Loucy (cell line): ENCODE measurements at regions not wholly inside any gene's neighbourhood (a gene's known extent, or its start where the extent isn't known, plus 50 kb on each side); places are given as distances from the start of the nearest gene placed in this dataset.

Experiments used
- H2AFZ ChIP-seq: fragments of 200-600 bp; sonication (generic); 2 replicates; pipeline ENCODE4 v1.6.0; 2016; ENCODE audit warnings: antibody characterized with exemption, mild to moderate bottlenecking, low read length, moderate library complexity
- H3F3A ChIP-seq: fragments of 200-600 bp; 2 replicates; pipeline ENCODE4 v1.6.0; 2016; ENCODE audit warnings: antibody characterized with exemption, low read depth, mild to moderate bottlenecking
- H3K27me3 ChIP-seq: fragments of 200-600 bp; sonication (generic); 2 replicates; pipeline ENCODE4 v1.6.1; 2014; ENCODE audit warnings: low read length, mild to moderate bottlenecking; ENCODE audit not compliant: insufficient read depth, poor library complexity, severe bottlenecking
- H3K36me3 ChIP-seq: fragments of 200-600 bp; sonication (generic); 2 replicates; pipeline ENCODE4 v1.6.1; 2016; ENCODE audit warnings: low read length; ENCODE audit not compliant: insufficient read depth
- H3K4me1 ChIP-seq: fragments of 200-600 bp; sonication (generic); 2 replicates; pipeline ENCODE4 v1.5.1; 2014; ENCODE audit warnings: low read length, mild to moderate bottlenecking; ENCODE audit not compliant: insufficient read depth, poor library complexity, severe bottlenecking
- H3K4me2 ChIP-seq: fragments of 200-600 bp; sonication (generic); 2 replicates; pipeline ENCODE4 v1.6.0; 2014; ENCODE audit warnings: antibody characterized with exemption, low read length, low read depth, mild to moderate bottlenecking; ENCODE audit not compliant: poor library complexity, severe bottlenecking
- H3K4me3 ChIP-seq: fragments of 200-600 bp; sonication (generic); 2 replicates; pipeline ENCODE4 v1.5.1; 2014; ENCODE audit warnings: low read length, mild to moderate bottlenecking, mixed read lengths; ENCODE audit not compliant: poor library complexity, severe bottlenecking
- H3K79me2 ChIP-seq: fragments of 200-600 bp; sonication (generic); 2 replicates; pipeline ENCODE4 v1.6.1; 2014; ENCODE audit warnings: low read length; ENCODE audit not compliant: insufficient read depth
- H3K9ac ChIP-seq: fragments of 200-600 bp; sonication (generic); 2 replicates; pipeline ENCODE4 v1.6.0; 2014; ENCODE audit warnings: mild to moderate bottlenecking, low read depth, low read length, moderate library complexity; ENCODE audit not compliant: poor library complexity, severe bottlenecking
- H3K9me2 ChIP-seq: fragments of 200-600 bp; sonication (generic); replicated peaks from 2 replicates; pipeline ENCODE4 v1.6.1; 2016; ENCODE audit warnings: low read depth, low read length, mixed read lengths
- H3K9me3 ChIP-seq: fragments of 200-600 bp; sonication (generic); 2 replicates; pipeline ENCODE4 v1.6.1; 2014; ENCODE audit warnings: mild to moderate bottlenecking, antibody characterized with exemption, low read length, low read depth; ENCODE audit not compliant: insufficient read depth
- H4K20me1 ChIP-seq: fragments of 200-600 bp; sonication (generic); 2 replicates; pipeline ENCODE4 v1.6.0; 2014; ENCODE audit warnings: antibody characterized with exemption, low read length, mild to moderate bottlenecking; ENCODE audit not compliant: insufficient read depth, poor library complexity, severe bottlenecking
- CTCF ChIP-seq: fragments of 200-600 bp; sonication (generic); conservative IDR thresholded peaks from 2 replicates; pipeline ENCODE4 v1.5.1; 2014; ENCODE audit warnings: mild to moderate bottlenecking, antibody characterized with exemption, low read length
- EZH2phosphoT487 ChIP-seq: fragments of 200-600 bp; IDR thresholded peaks from 2 replicates; pipeline ENCODE4 v1.6.1; 2018; ENCODE audit warnings: antibody characterized with exemption, mild to moderate bottlenecking, moderate library complexity, borderline replicate concordance

GRCh38 chr1:18537386-18538306, 56.9 kb downstream of the KLHDC7A start:
- H3K9ac ChIP-seq: no peak overlapping the region
- H3K27me3 ChIP-seq: no peaks in the 10 kb centered on the region
- H3K9me2 ChIP-seq: no peaks in the 10 kb centered on the region
- TF ChIP-seq EZH2phosphoT487: no peak
- no peak for TF ChIP-seq CTCF
- no peaks in the 10 kb centered on the region for H3K4me1 ChIP-seq
- no peak overlapping the region for H2AFZ ChIP-seq
- no peak overlapping the region for H3K4me2 ChIP-seq
- no peaks in the 10 kb centered on the region; the same call in 1 of the 2 replicates for H3K9me3 ChIP-seq
- no peak overlapping the region for H3K4me3 ChIP-seq
- H3K79me2 ChIP-seq: no peaks in the 10 kb centered on the region
- H3K36me3 ChIP-seq: no peaks in the 10 kb centered on the region
- H3F3A ChIP-seq: no peaks in the 10 kb centered on the region
- H4K20me1 ChIP-seq: no peaks in the 10 kb centered on the region

DNA sequence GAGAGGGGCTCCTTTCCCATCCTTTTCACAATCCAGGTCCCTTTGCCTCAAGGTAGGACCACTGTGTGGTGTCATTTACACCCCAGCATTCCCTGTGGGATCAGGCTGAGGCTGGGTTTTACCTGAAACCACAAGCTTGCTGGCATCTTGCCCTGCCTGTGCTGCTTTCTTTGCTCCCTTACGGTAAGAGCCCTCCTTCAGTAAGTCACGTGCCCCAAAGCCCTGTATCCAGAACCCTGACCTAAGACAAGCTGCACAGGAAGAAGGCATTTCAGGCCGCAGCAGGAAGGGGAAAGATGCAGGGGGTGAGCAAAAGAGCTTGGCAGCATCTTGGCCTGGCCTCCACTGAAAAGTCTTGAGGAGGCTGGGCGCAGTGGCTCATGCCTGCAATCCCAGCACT, 58.4 kb downstream of the KLHDC7A start:
- Histone ChIP-seq H3K4me3 (no peak overlapping the region), H3K9me2 (no peaks in the 10 kb centered on the region), H3K9me3 (no peaks in the 10 kb centered on the region; the same call in 1 of the 2 replicates), H3K9ac (no peak overlapping the region), H3K4me2 (no peak overlapping the region), H2AFZ (no peak overlapping the region), H3K4me1 (no peaks in the 10 kb centered on the region), H3F3A (no peaks in the 10 kb centered on the region), H3K27me3 (no peaks in the 10 kb centered on the region), H4K20me1 (no peaks in the 10 kb centered on the region), H3K79me2 (no peaks in the 10 kb centered on the region), H3K36me3 (no peaks in the 10 kb centered on the region)
- TF ChIP-seq CTCF (no peak), EZH2phosphoT487 (no peak)

- no peaks in the 10 kb centered on the region for H4K20me1 ChIP-seq
- H3K27me3 ChIP-seq: no peaks in the 10 kb centered on the region
- no peaks in the 10 kb centered on the region for H3K9me2 ChIP-seq
- no peaks in the 10 kb centered on the region for H3F3A ChIP-seq
- H2AFZ ChIP-seq: no peak overlapping the region
- H3K4me1 ChIP-seq: no peaks in the 10 kb centered on the region
- H3K36me3 ChIP-seq: no peaks in the 10 kb centered on the region
- H3K4me2 ChIP-seq: no peak overlapping the region
- no peaks in the 10 kb centered on the region for H3K79me2 ChIP-seq
- TF ChIP-seq EZH2phosphoT487: no peak
- TF ChIP-seq CTCF: no peak
- H3K4me3 ChIP-seq: no peak overlapping the region
- no peak overlapping the region for H3K9ac ChIP-seq
- H3K9me3 ChIP-seq: no peaks in the 10 kb centered on the region; the same call in 1 of the 2 replicates
These were observed 59.5 kb downstream of the KLHDC7A start for GRCh38 chr1:18540136-18540765.
